Liver (tissue), 8 donors: ENCODE measurements at regions not wholly inside any gene's neighbourhood (a gene's known extent, or its start where the extent isn't known, plus 50 kb on each side); places are given as distances from the start of the nearest gene placed in this dataset.

Source experiments
- DNase-seq: peaks from one replicate; pipeline ENCODE4 v3.0.0-alpha.2; 2017; ENCODE audit warnings: low spot score
- H3K27ac ChIP-seq, 2 donors: one replicate each; pipeline ENCODE4 v1.7.0; 2013; ENCODE audit warnings: inconsistent platforms in 2 of 2, low read length in 2 of 2, control low read depth in 1 of 2, low read depth in 1 of 2, mild to moderate bottlenecking in 1 of 2
- H3K27me3 ChIP-seq, 4 donors: one replicate each; pipeline versions ENCODE4 v1.6.1 to v1.7.0; 2013; ENCODE audit warnings: low read length in 3 of 4, inconsistent platforms in 1 of 4, mild to moderate bottlenecking in 1 of 4, moderate library complexity in 1 of 4; ENCODE audit not compliant: control insufficient read depth in 4 of 4, insufficient read depth in 4 of 4
- H3K36me3 ChIP-seq, 4 donors: one replicate each; pipeline versions ENCODE4 v1.6.1 to v1.7.0; 2013; ENCODE audit warnings: low read length in 3 of 4, mild to moderate bottlenecking in 3 of 4, low read depth in 1 of 4, moderate library complexity in 1 of 4; ENCODE audit not compliant: control insufficient read depth in 4 of 4, insufficient read depth in 3 of 4
- H3K4me1 ChIP-seq, 4 donors: one replicate each; pipeline versions ENCODE4 v1.6.1 to v1.7.0; 2013; ENCODE audit warnings: low read length in 3 of 4, mild to moderate bottlenecking in 3 of 4, moderate library complexity in 1 of 4; ENCODE audit not compliant: control insufficient read depth in 4 of 4, insufficient read depth in 4 of 4
- H3K4me3 ChIP-seq, 3 donors: one replicate each; pipeline versions ENCODE4 v1.6.1 to v1.7.0; 2013; ENCODE audit warnings: low read length in 3 of 3, control low read depth in 1 of 3, low read depth in 1 of 3, mild to moderate bottlenecking in 1 of 3
- H3K9ac ChIP-seq, 2 donors: one replicate each; pipeline ENCODE4 v1.7.0; 2013; ENCODE audit warnings: low read length in 2 of 2, mild to moderate bottlenecking in 2 of 2, moderate library complexity in 2 of 2, control low read depth in 1 of 2, low read depth in 1 of 2
- H3K9me3 ChIP-seq, 4 donors: one replicate each; pipeline versions ENCODE4 v1.6.1 to v1.7.0; 2013; ENCODE audit warnings: low read length in 3 of 4; ENCODE audit not compliant: control insufficient read depth in 4 of 4
- ATF3 ChIP-seq: IDR thresholded peaks from 2 replicates; pipeline ENCODE4 v1.6.1; 2016; ENCODE audit warnings: antibody characterized with exemption
- CTCF ChIP-seq: fragments of 150-350 bp; IDR thresholded peaks from 2 replicates; pipeline ENCODE4 v1.5.1; 2017; ENCODE audit warnings: improper control_type of control experiment, low read depth, low read length; ENCODE audit not compliant: missing input control
- GABPA ChIP-seq, 2 donors: IDR thresholded peaks in 1 of 2; conservative IDR thresholded peaks in 1 of 2; 2 replicates each; pipeline ENCODE4 v1.6.1; 2016; ENCODE audit warnings: antibody characterized with exemption in 2 of 2, mild to moderate bottlenecking in 1 of 2, moderate library complexity in 1 of 2
- HNF4A ChIP-seq, 2 donors: conservative IDR thresholded peaks; 2 replicates each; pipeline ENCODE4 v1.6.1; 2016; ENCODE audit warnings: antibody characterized with exemption in 2 of 2, mild to moderate bottlenecking in 2 of 2
- RXRA ChIP-seq, 2 donors: IDR thresholded peaks; 2 replicates each; pipeline ENCODE4 v1.6.1; 2017 to 2018; ENCODE audit warnings: antibody characterized with exemption in 2 of 2, mild to moderate bottlenecking in 1 of 2
- YY1 ChIP-seq: IDR thresholded peaks from 2 replicates; pipeline ENCODE4 v1.6.1; 2016; ENCODE audit warnings: antibody characterized with exemption, mild to moderate bottlenecking
- ZBTB33 ChIP-seq: IDR thresholded peaks from 2 replicates; pipeline ENCODE4 v1.6.1; 2016; ENCODE audit warnings: antibody characterized with exemption
- WGBS: extraction: QIAGEN DNeasy Blood & Tissue Kit; methylation state at CpG from one replicate; pipeline ENCODE4 v1.1.7; 2013; 5-methylcytosine and 5-hydroxymethylcytosine counted together
- donor health status: healthy.
- donor health status: healthy.
- donor health status: healthy.
- donor health status: healthy.
- donor health status: healthy.

GRCh38 chr4:170741856-170742255 lies 652.1 kb upstream of the AADAT start:
- no peak for DNase-seq
- WGBS = 76% methylated on average over 4 of the region's 4 CpGs
- Histone ChIP-seq H3K36me3 (no peaks in the 10 kb centered on the region), H3K4me1 (no peaks in the 10 kb centered on the region), H3K27ac (no peak overlapping the region), H3K4me3 (no peak overlapping the region), H3K27me3 (peaks cover 0 to 2% (median 0%) of the 10 kb centered on the region in 4 donors), H3K9me3 (no peaks in the 10 kb centered on the region), H3K9ac (no peak overlapping the region)
- TF ChIP-seq HNF4A (conservative IDR thresholded peaks at IDR 0.05) (no peak), ZBTB33 (no peak), CTCF (no peak), RXRA (IDR thresholded peaks at IDR 0.05) (no peak), YY1 (no peak), GABPA (IDR thresholded peaks at IDR 0.05 in 1 of 2, conservative IDR thresholded peaks at IDR 0.05 in 1 of 2) (no peak)

- Histone ChIP-seq H3K4me3 (no peak overlapping the region), H3K27ac (no peak overlapping the region), H3K4me1 (no peaks in the 10 kb centered on the region), H3K9ac (no peak overlapping the region), H3K9me3 (no peaks in the 10 kb centered on the region), H3K36me3 (no peaks in the 10 kb centered on the region), H3K27me3 (no peaks in the 10 kb centered on the region)
- no peak for DNase-seq
- TF ChIP-seq ATF3 = no peak
Measured at GRCh38 chr4:170736710-170737109, 647.0 kb upstream of the AADAT start.

GRCh38 chr4:170729897-170730296 lies 640.1 kb upstream of the AADAT start:
- Histone ChIP-seq H3K9ac (no peak overlapping the region), H3K36me3 (no peaks in the 10 kb centered on the region), H3K4me3 (no peak overlapping the region), H3K9me3 (no peaks in the 10 kb centered on the region), H3K4me1 (no peaks in the 10 kb centered on the region), H3K27me3 (no peaks in the 10 kb centered on the region), H3K27ac (no peak overlapping the region)
- DNase-seq = no peak
- TF ChIP-seq CTCF (no peak), HNF4A (conservative IDR thresholded peaks at IDR 0.05) (no peak)
- WGBS = 58% methylated on average over 3 of the region's 3 CpGs
